Astrocyte of the hippocampus (primary cell): ENCODE measurements at regions not wholly inside any gene's neighbourhood (a gene's known extent, or its start where the extent isn't known, plus 50 kb on each side); places are given as distances from the start of the nearest gene placed in this dataset.
"Not testable (repeated sequence)": the region's sequence is repeated elsewhere in the genome, so short reads cannot be mapped to it uniquely, and the experiment has no call there.

Experiments used
- DNase-seq: peaks from one replicate; pipeline ENCODE4 v3.0.0; 2011; ENCODE audit warnings: low read depth, low spot score

DNA sequence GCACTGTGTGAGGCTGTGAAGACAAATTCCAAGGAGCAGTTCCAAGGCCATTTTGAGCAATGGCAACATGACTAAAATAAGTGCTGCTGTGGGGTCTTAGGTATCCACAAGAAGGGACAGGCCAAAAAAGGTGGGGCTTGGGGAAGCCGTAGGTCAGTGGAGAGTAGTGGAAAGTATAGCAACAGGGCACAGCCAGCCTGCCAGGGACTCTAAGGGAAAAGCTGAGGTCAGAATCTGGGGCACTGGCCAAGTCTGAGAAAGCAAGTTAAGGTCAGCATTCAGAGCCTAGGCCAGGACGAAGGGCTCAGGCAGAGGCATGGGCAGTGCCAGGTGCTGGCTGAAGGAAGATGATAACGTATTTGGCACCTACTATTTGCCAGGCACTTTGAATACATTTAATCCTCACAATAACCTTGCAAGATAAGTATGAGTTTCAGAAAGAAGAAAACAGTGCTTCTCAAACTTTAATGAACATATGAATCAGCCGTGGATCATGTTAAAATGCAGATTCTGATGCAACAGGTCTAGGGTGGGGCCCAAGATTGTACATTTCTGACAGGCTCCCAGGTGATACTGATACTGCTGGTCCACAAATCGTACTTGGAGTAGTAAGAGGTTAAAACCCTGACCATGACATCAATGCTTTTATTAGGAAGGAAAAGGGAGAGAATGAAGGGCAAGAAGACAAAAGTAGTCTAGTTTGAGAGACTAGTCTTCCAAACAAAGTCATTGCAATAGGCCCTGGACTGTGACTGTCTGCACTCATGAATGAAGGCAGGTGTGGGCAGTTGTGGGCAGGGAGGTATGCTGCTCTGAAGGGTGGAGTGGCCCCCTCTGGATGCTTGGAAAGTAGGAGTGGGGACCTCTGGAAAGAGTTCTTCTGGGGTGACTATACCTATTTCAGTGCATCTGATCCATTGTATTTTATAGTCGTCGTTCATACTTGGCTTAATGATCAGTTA, 106.3 kb upstream of the ANKRD28 start:
- no peak for DNase-seq

DNA sequence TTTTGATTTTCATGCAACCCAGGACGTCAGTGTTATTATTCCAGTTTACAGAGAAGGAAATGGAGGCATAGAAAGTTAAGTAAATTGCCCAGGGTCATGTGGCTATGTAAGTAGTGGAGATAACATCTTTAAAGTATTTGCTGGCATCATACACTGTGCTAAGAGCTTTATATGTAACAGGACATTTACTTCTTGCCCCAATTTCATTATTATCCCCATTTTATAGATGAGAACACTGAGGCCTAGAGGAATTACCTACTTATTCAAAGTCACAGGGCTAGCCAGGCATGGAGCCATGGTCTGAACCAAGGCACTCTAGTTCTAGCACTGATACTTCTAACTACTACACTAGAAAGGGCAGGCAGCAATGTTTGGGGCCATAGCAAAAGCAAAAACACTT, 107.3 kb upstream of the ANKRD28 start:
- DNase-seq, result no peak

DNA sequence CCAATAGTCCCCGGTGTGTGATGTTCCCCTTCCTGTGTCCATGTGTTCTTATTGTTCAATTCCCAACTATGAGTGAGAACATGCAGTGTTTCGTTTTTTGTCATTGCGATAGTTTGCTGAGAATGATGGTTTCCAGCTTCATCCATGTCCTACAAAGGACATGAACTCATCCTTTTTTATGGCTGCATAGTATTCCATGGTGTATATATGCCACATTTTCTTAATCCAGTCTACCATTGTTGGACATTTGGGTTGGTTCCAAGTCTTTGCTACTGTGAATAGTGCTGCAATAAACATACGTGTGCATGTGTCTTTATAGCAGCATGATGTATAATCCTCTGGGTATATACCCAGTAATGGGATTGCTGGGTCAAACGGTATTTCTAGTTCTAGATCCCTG, 109.6 kb upstream of the ANKRD28 start:
- DNase-seq, result not testable (repeated sequence)

DNA sequence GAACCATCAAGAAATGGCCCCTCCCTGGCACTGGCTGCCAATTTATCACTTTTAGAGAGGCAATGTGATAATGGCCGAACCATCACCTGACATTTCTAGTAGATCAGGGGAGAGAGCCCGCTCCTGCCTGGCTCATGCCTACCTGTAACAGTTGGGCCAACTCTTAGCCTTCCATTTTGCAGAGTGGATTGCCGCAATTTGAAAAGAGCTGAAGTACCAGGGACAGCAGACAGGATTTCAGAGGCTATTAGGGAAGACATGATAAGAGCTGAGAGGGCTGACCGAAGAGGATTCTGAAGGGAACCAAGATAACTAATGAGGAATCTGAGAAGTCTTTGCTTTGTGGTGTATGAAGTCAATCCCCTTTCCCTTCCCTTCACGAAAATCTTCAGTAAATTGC, 121.2 kb upstream of the ANKRD28 start:
- DNase-seq, result no peak

DNA sequence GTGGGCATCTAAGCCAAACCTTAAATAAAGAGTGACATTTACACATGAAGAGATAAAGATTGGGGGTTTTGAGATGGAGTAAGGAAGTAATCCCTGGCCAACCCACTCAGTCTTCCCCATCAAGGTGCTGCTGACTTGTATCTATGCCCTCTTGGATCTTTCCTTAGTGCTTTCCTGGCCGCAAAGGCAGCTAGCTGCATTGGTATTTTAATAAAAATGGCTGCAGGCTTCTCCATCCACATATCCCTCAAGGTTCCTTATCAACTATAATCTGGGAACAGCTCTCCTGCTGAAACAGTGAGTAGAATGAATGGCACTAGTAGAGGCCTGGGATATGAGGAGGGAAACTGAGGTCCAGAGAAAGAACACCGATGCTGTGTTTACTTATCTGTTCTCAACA, 122.2 kb upstream of the ANKRD28 start:
- DNase-seq, result no peak

DNA sequence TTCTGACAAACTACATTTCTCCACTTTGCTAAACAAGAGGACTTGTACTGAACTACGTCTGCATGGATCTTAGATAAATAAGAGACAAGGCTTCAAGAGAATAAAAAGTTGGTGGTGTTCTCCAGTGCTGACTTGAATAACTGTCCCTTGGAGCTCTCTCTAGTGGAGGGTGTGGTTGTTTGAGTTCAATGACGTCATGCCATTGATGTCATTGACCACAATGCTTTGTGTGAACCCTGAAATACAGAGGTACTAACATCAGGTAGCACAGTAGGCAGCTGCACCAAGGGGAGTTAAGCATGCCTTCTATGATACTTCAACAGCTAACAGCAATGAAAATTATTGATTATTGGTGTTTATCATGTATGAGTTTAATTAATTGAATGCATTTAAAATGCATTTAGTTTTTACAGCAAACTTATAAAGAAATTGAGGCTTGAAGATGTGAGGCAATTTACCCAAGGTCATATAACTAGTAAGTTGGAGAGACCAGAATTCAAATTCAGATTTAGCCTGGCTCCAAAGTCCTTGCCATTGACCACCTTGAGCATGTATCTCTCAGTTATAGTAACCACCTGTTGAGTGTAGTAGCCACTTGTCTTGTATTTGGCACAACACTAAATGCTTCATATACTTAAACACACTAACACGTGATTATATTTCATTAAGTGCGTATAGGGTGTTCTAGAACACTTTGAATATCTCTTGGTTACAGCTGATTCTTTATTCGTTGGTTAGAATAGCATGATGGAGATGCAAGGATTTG, 126.0 kb upstream of the ANKRD28 start:
- no peak for DNase-seq

DNA sequence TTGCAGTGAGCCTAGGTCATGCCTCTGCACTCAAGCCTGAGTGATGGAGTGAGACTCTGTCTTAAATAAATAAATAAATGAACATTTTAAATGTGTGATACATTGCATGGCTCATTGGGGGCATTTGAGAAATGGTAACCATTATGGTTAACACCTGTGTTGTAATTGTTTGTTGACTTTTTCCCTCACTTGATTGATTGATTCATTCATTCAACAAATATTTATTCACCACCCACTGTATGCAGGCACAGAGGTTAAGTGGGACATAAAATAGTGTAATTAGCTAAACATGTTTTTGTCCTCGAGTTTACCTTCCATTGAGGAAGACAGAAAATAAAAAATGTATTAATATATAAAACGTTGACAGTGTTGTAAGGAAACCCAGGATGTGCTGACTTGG, 127.1 kb upstream of the ANKRD28 start:
- DNase-seq, result no peak

DNA sequence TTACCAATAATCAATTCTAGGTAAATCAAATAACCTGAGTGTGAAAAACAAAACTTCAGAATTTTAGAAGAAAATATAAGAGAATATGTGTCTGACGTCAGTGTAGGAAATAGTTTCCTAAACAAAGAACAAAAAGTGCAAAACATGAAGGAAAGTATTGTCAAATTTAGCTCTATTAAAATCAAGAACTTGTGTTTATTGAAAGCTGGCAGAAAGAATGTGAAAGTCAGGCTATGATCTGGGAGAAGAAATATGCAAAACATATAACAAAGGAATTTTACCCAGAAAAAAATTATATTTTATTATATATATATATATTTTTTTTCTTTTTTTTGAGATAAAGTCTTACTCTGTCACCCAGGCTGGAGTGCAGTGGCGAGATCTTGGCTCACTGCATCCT, 129.1 kb upstream of the ANKRD28 start:
- no peak for DNase-seq

DNA sequence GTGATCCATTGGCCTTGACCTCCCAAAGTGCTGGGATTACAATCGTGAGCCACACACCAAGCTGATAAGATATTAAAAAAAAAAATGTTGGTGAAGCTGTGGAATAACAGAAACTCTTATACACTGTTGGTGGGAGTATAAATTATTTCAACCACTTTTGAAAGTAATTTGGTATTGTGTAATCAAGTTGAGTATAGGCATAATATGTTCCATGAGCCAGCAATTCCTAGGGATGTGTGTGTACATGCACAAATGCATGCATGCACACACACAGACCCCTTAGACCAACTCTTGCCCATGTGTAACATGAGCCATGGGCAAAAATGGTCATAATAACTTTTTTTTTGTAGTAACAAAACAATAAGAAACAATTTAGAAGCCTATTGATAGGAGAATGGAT, 130.2 kb upstream of the ANKRD28 start:
- no peak for DNase-seq

DNA sequence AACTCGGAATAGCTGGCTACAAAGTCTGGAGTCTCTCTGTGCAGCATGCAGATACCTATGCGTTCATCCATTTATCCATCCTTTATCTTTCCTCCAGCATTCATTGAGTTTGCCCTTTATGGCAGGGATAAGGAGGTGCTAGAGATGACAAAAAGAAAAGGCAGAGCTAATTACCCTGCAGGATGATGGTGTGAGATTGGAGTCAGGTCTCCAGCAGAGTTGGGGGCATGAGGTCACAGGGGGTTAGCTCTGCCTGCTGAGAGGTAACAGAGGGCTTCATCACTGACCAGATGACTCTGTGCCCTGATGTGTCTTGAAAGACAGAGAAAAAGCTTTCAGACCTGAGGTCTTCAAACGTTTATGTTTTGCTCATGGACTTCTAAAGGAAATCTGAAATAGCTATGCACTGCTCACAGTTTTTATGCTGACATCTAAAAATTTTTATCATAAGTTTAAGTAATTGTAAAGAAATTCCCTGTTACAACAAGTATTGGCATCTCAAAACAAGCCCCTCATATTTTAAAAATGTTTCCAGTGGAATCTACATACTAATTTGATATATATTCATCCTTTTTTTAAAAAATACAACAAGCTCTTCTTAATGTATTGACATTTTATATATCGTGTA, 132.3 kb upstream of the ANKRD28 start:
- DNase-seq, result no peak

DNA sequence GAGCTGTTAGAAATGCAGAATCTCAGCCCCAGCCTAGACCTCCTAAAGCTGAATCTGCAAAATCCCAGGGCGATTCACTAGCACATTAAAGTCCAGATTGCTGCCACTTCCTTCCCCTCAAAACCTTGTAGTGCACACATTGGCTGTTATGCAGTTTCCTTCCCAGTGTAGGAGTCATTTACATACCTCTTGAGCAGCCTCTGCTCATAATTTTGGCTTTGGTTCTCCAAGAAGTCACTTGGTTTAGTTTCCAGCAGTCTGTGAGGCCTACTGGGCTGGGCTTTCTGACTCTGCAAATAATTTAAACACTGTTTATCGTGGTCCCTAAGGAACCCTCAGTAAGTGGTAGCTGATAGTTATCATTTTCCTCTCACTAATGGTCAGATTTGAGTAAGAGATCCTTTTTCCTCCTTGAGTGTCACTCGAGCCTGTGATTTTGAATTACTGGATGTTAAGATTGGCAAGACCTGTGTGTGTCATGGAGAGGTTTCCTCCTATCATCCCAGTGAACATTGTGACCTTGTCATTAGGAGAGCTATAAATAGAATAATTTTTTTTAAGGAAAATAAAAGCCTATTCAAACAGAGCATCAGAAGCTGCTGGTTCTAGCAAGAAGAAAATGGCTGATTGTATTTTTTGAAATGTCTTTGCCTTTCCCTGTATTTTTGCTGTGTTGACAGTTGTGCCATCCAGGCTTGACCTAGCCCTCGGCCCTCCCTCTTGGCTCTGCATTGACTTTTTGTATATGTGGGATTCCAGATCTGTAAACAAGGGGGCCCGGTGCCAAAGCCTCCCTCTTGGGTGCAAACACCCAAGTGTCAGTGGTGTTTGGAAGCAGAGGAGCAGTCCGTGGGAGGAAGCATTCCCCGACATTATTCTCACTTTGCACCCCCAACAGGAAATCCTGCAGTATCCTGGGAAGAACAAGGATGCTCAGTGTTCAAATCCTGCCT, 134.8 kb upstream of the ANKRD28 start:
- no peak for DNase-seq

DNA sequence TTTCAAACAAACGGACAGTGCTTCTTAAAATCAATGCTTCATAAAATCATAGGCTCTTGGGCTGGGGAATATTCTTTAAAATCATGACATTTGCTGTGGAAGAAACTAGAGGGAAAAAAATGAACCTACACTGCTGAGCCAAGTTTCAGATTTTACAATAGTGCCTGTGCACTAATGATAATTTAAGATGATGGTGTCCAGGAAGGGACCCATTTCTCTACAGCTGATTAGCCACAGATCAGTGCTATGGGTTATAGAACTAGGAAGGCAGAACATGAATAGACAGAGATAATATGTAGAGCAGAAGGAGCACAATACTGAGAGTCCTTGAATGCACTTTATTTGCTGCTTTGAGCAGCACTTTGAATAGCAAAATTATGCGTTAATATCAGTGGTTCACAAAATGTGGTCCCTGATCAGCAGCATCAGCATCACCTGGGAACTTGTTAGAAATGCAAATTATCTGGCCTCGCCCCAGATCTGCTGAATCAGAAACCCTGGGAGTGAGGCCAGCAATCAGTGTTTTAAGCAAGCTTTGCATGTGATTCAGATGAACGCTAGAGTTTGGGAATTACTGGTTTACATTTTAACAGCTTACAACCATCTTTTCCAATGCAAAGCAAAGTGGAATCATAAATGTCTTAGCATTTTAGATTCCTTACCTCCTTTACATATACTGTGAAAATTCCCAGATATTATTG, 135.8 kb upstream of the ANKRD28 start:
- DNase-seq, result peak; percentile 79

DNA sequence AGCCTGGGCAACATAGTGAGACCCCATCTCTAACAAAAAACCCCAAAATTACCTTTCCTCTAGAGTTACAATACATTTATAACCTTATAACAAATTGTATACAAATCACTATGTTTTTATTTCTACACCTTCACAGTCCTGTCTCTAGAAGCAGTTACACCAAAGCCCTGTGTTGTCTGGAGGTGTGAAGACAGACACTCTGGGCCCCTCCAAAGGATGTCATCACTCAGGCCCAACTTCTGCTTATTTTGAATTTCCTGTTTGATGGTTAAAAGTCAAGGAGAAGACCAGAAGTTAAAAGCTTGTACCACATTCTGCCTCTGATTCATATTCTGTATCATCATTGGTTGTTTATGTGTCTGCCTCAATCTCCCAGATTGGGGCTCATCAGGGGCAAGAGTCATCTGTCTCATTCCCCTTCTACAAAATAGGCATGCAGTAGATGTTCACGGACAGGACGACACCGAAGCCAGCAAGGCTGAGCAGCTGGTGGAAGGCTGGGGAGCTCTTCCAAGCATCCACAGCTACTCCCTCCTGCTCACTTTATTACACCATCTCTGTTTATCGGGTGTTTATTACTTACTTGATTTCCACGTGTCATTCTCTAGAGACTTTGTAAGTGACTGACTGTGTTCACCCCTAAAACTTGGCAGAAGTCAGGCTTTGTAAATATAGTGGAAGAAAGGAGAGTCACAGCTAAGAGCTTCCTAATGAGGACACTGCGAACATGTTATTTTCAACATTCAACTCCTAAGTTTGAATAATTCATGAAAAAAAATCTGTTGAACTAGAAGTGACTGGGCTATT, 136.8 kb upstream of the ANKRD28 start:
- DNase-seq, result no peak

DNA sequence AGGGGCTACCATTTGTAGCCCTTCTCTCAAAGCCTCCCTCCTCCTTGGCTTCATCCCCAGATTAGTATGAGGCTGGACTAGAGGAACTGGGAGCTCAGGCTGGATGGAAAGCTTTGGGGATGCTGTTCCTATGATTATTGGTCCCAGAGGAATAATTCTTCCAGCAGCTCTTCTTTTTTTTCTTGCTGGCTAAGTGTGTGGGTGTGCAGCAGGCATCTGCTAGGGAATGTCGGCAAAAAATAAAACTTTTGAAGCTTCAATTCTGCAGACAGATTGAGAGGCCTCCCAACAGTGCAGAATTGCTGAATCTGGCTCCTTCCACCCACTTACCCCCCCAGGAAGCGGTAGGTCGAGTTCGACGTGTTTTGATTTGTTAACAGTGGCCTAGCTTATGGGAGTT, 138.5 kb upstream of the ANKRD28 start:
- no peak for DNase-seq

DNA sequence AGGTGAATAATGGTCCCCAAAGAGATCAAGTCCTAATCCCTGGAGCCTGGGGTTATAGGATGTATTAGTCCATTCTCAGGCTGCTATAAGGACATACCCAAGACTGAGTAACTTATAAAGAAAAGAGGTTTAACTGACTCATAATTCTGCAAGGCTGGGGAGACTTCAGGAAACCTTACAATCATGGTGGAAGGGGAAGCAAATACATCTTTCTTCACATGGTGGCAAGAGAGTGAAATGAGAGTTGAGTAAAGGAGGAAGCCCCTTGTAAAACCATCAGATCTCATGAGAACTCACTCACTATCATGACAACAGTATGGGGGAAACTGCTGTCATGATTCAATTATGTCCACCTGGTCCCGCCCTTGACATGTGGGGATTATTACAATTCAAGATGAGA, 142.9 kb upstream of the ANKRD28 start:
- no peak for DNase-seq

DNA sequence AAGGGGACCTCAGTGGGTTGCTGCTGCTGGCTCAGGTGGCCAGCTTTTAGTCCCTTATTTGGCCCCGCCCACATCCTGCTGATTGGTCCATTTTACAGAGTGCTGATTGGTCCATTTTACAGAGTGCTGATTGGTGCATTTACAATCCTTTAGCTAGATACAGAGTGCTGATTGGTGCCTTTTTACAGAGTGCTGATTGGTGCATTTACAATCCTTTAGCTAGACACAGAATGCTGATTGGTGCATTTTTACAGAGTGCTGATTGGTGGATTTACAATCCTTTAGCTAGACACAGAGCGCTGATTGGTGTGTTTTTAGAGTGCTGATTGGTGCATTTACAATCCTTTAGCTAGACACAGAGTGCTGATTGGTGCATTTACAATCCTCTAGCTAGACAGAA, 143.7 kb upstream of the ANKRD28 start:
- not testable (repeated sequence) for DNase-seq

DNA sequence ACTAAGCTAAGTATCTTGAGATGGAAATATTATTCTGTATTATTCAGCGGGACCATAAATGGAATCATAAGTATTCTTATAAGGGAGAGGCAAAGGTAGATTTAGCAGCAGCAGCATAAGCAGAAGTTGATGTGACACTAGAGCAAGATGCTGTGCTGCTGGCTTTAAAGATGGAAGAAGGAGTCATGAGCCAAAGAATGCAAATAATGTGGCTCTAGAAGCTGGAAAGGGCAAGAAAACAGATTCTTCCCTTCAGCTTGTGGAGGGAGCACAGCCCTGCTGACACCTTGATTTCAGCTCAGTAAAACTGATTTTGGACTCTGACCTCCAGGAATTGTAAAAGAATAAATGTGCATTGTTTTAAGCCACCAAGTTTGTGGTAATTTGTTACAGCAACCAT, 144.2 kb upstream of the ANKRD28 start:
- DNase-seq, result peak; percentile 26

DNA sequence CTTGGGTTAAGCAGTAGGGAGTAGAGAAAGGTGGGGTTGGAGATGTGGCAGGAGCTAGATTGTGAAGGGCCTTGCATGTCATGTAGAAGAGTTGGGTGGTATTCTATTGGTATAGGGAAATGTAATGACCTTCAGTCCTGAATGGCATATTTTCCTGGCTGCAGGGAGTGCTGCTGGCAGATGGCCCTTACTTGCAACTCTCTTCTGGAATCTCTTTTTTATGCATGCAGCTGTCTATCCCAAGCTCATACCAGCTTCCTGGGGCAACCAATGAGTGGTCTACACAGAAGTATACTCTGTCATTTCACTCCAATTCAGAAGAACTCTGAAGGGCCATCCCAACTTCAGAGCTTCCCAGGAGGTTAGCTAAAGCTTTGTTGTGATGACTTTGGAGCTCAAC, 144.7 kb upstream of the ANKRD28 start:
- DNase-seq, result no peak

DNA sequence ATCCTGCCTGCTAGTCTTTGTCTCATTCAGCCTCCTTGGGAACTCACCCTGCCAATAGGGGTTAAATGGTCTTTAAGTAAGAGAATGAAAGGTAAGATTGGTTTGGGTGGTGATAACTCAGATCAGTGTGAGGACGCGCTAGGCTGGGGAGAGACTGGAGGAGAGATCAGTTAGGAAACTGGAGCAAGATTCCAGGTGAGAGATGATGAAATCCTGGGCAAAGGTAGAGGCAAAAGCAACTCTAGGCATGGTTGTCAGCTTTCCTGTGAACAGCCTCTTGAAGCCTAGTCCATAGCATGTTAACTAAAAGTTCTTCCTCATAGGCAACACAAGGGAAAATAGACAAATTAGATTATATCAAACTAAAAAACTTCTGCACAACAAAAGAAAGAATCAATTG, 145.2 kb upstream of the ANKRD28 start:
- no peak for DNase-seq

DNA sequence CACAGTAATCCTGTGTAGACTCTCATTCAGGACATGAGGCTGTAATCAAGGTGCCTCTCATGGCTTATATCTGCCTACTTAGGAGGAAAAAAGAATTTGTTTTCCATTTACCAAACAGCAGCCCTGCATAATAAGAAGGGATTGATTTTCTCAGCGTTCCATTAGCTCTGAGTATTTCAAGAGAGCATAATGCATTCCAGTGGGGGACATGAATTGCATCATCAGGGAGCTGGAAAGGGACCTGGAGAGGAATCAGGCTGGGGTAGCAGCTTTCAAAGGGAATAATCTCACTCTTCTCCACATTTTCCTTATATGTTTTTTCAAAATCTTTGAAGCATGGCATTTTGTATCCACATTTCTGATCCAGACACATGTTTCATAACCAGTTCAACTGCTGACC, 150.6 kb upstream of the ANKRD28 start:
- DNase-seq, result peak; percentile 44
